ENCODE measurements at regions not wholly inside any gene's neighbourhood (a gene's known extent, or its start where the extent isn't known, plus 50 kb on each side); places are given as distances from the start of the nearest gene placed in this dataset.

- Histone ChIP-seq H3K4me3 (ENCODE audit: low read depth, low read length) (no peak overlapping the region), H3K27ac (no peak overlapping the region), H3K27me3 (ENCODE audit: insufficient read depth, low read depth, severe bottlenecking) (no peaks in the 10 kb centered on the region), H3K9me3 (ENCODE audit: severe bottlenecking) (no peaks in the 10 kb centered on the region), H3K36me3 (no peaks in the 10 kb centered on the region)
- no peak for DNase-seq
- TF ChIP-seq, protein P1, sequence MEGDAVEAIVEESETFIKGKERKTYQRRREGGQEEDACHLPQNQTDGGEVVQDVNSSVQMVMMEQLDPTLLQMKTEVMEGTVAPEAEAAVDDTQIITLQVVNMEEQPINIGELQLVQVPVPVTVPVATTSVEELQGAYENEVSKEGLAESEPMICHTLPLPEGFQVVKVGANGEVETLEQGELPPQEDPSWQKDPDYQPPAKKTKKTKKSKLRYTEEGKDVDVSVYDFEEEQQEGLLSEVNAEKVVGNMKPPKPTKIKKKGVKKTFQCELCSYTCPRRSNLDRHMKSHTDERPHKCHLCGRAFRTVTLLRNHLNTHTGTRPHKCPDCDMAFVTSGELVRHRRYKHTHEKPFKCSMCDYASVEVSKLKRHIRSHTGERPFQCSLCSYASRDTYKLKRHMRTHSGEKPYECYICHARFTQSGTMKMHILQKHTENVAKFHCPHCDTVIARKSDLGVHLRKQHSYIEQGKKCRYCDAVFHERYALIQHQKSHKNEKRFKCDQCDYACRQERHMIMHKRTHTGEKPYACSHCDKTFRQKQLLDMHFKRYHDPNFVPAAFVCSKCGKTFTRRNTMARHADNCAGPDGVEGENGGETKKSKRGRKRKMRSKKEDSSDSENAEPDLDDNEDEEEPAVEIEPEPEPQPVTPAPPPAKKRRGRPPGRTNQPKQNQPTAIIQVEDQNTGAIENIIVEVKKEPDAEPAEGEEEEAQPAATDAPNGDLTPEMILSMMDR (IDR thresholded peaks at IDR 0.05; ENCODE audit: low read depth, low read length) = no peak
These were observed 216.6 kb upstream of the INTU start for GRCh38 chr4:127416115-127416514.

DNA sequence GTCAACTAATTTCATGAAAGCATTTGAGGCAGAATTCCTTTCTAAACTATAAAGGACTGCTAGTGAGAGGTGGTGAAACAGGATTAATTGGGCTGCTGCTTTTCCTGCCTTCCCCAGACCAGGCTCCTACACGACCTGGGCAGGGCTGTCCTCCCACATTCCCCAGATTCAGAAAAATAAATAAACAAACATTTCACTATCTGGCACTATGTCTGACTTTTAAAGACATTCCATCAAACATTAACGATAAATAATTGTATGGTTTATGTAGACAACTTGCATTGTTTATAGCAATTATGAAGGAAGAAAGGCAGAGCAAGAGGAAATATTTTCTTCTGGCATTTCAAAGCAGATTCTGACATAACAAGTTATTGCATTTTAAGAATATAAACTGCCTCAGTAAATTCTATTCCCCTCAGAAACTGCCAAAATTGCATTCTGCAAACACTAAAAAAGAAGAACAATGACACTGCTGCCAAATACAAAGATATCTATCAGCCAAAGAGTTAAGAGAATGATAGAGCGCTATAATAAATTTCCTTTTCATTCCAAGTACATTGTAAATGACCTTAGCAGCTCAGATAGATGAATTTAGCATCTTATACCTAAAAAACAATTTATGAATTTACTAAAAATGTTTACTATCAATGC, 214.7 kb upstream of the INTU start:
- Histone ChIP-seq H3K4me3 (ENCODE audit: low read depth, low read length) (no peak overlapping the region), H3K36me3 (no peaks in the 10 kb centered on the region), H3K27ac (no peak overlapping the region), H3K9me3 (ENCODE audit: severe bottlenecking) (no peaks in the 10 kb centered on the region), H3K27me3 (ENCODE audit: insufficient read depth, low read depth, severe bottlenecking) (no peaks in the 10 kb centered on the region)
- TF ChIP-seq, protein P1 (IDR thresholded peaks at IDR 0.05; ENCODE audit: low read depth, low read length) = no peak
- DNase-seq = no peak

- Histone ChIP-seq H3K9me3 (ENCODE audit: severe bottlenecking) (no peaks in the 10 kb centered on the region), H3K27me3 (ENCODE audit: insufficient read depth, low read depth, severe bottlenecking) (no peaks in the 10 kb centered on the region), H3K4me3 (ENCODE audit: low read depth, low read length) (no peak overlapping the region), H3K27ac (no peak overlapping the region), H3K36me3 (no peaks in the 10 kb centered on the region)
- no peak for DNase-seq
- TF ChIP-seq, protein P1 (IDR thresholded peaks at IDR 0.05; ENCODE audit: low read depth, low read length) = no peak
These were observed 213.3 kb upstream of the INTU start for GRCh38 chr4:127419431-127419830.

DNA sequence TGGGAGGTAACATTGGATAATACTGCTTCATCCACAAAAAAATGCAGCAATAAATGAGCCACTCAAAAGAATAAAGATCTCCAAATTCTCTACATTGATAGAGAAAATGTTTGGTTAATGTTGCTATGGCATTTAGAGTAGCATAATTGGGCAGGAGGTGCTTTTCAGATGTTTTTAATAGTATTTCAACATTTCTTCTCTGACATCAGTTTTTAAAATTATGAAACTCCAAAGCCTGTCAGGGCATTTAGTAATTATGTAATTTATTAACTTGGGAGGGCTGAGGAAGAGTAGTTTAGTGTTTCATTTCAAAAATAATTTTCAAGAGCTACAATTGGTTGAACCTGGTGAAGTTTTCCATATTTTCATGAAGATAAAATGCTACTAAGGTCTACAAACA, 211.3 kb upstream of the INTU start:
- TF ChIP-seq, protein P1 (IDR thresholded peaks at IDR 0.05; ENCODE audit: low read depth, low read length) = no peak
- no peaks in the 10 kb centered on the region for H3K9me3 ChIP-seq (ENCODE audit: severe bottlenecking)
- H3K27ac ChIP-seq = no peak overlapping the region
- no peaks in the 10 kb centered on the region for H3K27me3 ChIP-seq (ENCODE audit: insufficient read depth, low read depth, severe bottlenecking)
- DNase-seq = no peak
- no peak overlapping the region for H3K4me3 ChIP-seq (ENCODE audit: low read depth, low read length)
- no peaks in the 10 kb centered on the region for H3K36me3 ChIP-seq

- Histone ChIP-seq H3K36me3 (no peaks in the 10 kb centered on the region), H3K27me3 (ENCODE audit: insufficient read depth, low read depth, severe bottlenecking) (no peaks in the 10 kb centered on the region), H3K27ac (no peak overlapping the region), H3K4me3 (ENCODE audit: low read depth, low read length) (no peak overlapping the region), H3K9me3 (ENCODE audit: severe bottlenecking) (no peaks in the 10 kb centered on the region)
- TF ChIP-seq, protein P1 (IDR thresholded peaks at IDR 0.05; ENCODE audit: low read depth, low read length) = no peak
- no peak for DNase-seq
These were observed 207.4 kb upstream of the INTU start for GRCh38 chr4:127425202-127425845.
